Central memory CD4-positive, alpha-beta T cell (primary cell): ENCODE measurements at regions not wholly inside any gene's neighbourhood (a gene's known extent, or its start where the extent isn't known, plus 50 kb on each side); places are given as distances from the start of the nearest gene placed in this dataset.
"Not testable (repeated sequence)": the region's sequence is repeated elsewhere in the genome, so short reads cannot be mapped to it uniquely, and the experiment has no call there.

ENCODE experiments used
- DNase-seq: peaks from one replicate; pipeline ENCODE4 v3.0.0; 2022

- no peak for DNase-seq
These were observed 52.0 kb upstream of the LRIG1 start for GRCh38 chr3:66552846-66553245.

DNA sequence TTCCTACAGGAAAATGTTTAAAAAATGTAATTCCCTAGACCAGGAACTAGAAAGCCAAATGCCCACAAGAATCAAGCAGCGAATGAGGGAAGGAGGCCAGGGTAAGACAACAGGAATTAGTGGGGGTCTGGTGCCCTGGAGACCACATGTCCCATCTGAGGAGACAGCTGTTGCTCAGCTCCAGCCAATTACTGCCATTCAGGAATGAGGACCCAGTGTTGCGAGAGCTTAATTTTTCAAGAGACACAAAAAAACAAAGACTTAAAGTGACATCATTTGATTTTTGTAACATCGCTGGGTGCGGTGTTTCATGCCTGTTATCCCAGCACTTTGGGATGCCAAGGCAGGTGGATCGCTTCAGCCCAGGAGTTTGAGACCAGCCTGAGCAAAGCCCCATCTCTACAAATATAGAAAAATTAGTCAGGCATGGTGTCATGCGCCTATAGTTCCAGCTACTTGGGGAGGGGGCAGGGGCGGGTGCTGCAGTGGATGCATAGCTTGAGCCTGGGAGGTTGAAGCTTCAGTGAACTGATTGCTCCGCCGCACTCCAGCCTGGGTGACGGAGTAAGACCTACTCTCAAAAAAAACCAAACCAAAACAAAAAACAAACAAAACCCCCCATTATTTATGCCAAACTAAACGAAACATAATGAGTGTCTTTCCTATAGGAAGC is 52.8 kb upstream of the LRIG1 start:
- DNase-seq = no peak

DNA sequence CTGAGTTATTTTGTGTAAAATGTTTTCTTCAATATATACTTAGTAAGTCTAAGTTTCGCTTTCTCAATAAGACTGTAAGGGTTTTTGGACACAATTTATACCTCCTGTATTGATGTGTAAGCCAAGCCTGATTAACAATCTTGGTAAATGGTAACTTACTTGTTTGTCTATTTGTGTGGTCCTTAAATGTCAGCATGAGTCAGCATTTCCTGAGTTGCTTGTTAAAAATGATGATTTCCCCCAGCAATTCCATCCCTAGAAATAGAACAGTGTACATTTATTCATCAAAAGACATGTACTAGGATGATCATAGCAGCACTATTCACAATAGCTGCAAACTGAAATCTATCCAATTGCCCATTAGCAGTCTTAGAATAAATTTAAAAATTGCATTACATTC is 53.4 kb upstream of the LRIG1 start:
- no peak for DNase-seq

- DNase-seq = no peak
These were observed 54.5 kb upstream of the LRIG1 start for GRCh38 chr3:66555214-66555844.

DNA sequence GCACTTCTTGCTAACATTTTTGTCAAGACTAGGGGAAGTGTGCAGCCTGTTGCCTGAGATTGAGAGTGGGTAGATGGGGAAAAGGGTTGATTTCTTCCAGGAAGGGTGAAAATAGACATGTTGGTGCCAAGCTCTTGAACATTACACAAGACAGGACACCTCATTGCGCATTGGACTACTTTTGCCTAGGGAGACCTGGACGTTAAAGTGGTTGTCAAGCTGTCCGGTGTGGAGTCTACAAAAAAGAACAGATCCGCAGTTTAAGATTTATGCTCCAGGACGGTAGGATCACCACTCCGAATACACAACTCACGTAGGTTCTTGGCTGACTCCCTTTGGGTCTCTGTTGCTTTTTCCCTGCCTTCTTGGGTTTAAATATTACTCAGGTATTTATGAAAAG is 56.3 kb upstream of the LRIG1 start:
- DNase-seq = no peak

GRCh38 chr3:66559924-66560323 is 59.1 kb upstream of the LRIG1 start:
- not testable (repeated sequence) for DNase-seq

- no peak for DNase-seq
These were observed 60.5 kb upstream of the LRIG1 start for GRCh38 chr3:66561367-66561766.

DNA sequence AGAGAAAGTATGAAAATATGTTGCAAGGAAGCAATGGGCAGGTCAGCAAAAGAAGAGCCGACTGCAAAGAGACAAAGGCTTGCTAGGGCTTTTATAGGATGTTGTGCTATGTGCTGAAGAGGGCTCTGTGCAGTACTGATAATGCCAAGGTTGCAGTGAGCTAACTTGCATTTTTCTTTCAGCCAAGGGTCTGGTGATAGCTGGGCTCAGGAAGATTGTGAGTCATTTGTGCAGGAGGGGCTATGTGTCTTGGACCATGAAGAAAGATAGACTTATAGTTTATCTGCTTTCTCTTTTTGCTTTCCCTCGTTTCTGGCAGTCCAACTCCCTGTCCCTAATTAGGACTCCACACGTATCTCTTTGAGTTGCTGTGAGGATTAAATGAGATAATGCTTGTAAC is 64.5 kb upstream of the LRIG1 start:
- DNase-seq = no peak

DNA sequence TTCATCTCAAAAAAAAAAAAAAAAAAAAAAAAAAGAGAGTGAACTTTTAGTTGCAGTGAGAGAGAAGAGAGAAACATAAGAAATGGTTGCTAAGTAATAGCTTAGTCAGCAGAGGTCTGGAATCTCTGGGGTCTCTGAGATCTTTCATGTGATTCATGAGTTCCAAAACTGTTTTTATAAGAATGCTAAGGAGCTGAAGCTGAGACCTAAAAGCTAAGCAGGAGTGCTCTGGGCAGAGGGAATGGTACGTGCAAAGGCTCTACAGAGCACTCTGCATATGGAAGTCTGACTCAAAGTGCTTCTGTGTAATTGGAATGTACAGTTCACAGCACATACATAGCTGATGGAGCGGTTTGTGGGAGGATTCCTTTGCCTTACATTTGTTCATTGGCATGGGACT is 66.3 kb upstream of the LRIG1 start:
- DNase-seq = no peak

DNA sequence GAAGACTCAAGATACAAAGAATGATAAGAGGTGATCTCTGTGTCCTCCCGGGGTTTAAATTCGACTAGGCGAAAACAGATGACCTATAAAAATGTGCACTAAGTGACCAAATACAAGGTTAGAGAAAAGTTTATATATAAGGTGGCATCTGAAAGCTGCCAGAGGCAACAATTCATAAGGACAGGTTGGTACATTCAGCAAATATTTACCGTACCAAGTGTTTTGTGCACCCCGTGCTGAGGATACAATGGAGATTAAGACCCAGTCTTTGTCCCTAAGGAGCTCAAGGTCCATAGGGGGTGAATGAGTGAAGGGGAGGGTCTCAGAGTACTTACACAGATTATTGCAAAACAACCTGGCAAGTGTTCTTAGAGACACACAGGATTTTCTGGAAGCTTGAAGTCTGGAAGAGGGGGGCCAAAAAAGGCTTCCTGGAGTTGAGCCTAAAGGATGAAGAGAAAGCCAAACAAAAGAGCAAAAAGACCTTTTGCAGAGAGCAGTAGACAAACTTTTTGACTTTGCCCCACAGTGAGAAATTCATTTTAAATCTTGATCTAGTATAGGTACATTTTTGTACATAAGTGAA is 71.4 kb upstream of the LRIG1 start:
- no peak for DNase-seq

DNA sequence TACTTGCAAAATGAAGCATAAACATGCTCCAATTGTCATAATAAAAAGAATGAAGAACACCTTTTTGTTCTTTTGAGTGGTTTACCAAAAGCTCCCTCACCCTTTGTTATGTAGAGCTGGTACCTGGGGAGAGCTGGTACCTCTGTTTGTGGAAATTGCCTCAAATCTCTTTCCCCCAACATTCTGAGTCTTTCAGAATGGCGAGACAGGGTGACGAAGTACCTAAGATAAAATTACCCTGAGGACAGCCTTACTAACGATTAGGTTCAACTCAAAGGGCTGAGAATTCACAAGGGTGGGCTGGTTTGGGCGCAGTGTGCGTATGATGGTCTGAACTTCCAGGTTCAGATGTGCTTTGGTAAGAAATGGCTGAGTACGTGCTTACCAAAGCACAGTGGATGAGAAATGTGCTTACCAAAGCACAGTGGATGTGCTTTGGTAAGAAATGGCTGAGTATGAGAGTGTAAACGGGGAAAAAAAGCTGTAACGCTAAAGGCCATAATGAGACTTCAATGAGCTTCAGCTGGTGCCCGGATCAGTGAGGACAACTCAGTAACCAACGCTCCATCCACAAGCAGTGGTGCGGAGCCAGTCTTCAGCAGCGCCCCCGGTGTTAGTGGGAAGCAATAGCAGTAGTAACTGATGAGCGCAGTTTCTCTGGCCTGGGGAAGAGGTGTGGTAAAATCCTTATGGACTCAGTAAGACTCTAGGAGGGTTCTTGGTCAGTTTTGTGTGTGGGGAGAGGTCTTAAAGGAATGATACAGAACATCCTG is 72.3 kb upstream of the LRIG1 start:
- no peak for DNase-seq

DNA sequence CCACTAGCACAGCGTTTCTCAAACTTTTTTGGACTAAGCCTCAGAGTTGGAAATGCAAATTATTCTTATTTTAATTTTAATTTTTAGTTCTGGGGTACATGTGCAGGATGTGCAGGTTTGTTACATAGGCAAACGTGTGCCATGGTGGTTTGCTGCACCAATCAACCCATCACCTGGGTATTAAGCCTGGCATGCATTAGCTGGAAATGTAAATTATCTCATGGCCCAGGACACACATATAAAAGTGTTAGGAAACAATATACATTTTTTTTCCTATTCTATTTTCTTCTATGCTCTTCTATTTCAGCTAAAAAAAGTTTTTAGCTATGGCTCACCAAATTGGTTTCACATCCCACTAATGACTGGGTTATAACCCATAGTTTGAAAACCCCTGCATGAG is 73.3 kb upstream of the LRIG1 start:
- DNase-seq = no peak

DNA sequence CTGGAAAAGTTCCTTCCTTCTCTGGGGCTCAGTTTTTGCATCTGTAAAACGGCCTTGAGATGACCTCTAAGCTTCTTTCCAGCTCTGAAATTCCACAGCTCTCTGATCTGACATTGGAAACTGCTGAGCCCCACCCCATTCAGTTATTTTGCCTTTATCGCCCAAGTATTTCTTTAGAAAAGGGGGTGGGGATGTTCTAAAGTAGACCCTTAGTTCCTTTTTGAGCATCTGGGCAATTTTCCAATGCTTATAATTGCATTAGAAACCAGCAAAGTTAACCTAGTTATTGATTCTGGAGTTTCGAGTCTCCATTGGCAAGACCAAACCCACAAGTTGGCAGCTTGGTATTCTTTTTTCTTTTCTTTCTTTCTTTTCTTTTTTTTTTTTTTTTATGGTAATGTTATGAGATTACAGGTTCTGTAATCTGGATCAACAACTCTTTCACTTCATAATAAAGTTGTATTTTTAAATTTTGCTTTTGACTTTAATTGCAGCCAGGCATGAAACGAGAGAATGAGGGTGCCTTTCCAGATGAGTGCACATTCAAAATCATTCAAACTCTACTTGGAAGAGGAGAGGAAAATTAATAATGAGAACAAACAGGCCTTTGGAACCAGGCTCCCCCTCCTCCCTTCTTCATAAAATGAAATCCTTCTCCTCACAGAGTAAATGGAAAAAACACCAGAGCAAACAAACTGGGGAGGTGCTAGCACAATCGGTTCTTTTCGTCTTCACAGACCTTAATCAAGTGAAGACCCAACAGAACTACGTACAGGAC is 76.8 kb upstream of the LRIG1 start:
- DNase-seq = no peak

DNA sequence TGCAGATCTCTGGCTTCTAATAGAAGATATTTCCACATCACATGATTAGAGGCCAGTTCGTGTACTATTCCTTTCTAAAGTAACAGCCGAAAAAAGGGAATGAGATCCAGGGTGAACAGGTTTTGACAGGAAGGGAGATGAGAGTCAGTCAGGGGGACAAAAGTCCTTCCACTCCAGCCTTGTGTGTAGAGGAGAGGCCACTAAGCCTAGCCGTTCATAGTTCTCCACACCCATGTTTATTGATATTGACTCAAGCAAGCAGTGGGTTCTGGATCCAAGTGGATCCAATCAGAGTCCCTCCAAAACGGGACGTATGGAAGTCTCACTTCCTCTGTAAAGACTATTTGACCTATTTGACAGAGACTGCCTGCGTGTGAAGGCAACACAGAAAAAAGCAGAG is 80.4 kb upstream of the LRIG1 start:
- DNase-seq = no peak

DNA sequence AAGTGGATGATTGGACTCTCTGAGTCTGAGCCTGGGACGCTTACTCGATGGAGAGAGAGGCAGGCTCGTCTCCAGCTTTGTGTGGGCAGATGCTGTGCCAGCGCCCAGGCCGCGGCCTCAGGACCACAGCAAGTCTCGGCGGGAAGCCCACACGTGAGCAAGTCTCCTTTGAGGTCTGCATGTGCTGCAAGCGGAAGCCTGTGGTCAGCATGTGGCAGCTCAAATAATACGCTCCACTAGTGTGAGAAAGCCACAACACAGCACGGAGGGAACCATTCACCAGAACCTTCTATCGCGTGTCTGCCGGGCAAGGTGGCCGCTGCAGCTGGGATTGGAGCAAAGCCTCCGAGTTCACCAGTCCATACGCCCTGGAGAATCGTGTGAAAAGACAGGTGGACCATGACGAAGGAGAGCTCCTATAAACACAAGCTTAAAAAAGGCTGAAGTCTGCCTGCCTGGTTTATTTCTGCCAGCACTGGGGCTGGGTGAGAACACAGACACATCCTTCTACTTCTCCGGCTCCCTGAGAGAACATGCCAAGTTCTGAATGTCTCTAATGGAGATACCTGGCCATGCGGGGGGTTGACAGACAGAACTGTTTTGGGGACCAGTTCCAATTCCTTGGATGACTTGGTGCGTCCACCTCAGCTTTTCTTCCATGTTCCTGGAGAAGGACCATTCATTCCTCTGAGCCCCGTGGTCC is 82.0 kb upstream of the LRIG1 start:
- peak; percentile 68 for DNase-seq

- no peak for DNase-seq
These were observed 82.7 kb upstream of the LRIG1 start for GRCh38 chr3:66583424-66584040.

- no peak for DNase-seq
These were observed 84.8 kb upstream of the LRIG1 start for GRCh38 chr3:66585520-66586095.

DNA sequence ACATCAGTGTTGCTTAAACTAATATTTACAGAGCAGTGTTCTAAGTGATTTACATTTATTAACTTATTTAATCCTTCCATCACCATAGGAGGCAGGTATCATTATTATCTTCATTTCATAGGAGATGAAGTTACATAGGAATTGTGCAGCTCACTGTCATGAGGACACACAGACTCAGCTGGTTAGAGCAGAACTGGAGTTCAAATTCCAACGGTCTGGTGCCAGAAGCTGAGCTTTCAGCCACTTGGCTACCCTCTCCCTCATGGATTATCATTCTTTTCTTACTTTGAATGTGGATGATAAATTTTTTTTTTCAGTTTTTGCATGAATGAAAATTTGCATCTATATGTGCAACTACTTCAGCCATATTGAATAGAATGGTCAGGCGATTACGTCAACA is 86.0 kb upstream of the LRIG1 start:
- DNase-seq = no peak

- DNase-seq = no peak
These were observed 87.6 kb upstream of the LRIG1 start for GRCh38 chr3:66588340-66588847.

- DNase-seq = no peak
These were observed 91.4 kb upstream of the LRIG1 start for GRCh38 chr3:66592016-66592761.
